BE2C (cell line): ENCODE measurements at regions not wholly inside any gene's neighbourhood (a gene's known extent, or its start where the extent isn't known, plus 50 kb on each side); places are given as distances from the start of the nearest gene placed in this dataset.

ENCODE experiments used
- DNase-seq: peaks from one replicate; pipeline ENCODE4 v3.0.0-alpha.2; 2020
- H3K27me3 ChIP-seq: fragments of 250-450 bp; sonication (Bioruptor Pico); 2 replicates; pipeline ENCODE4 v1.5.1; 2020; ENCODE audit warnings: mild to moderate bottlenecking
- H3K36me3 ChIP-seq: fragments of 250-450 bp; sonication (Bioruptor Pico); 2 replicates; pipeline ENCODE4 v1.5.1; 2020; ENCODE audit warnings: mild to moderate bottlenecking
- H3K4me1 ChIP-seq: fragments of 250-450 bp; sonication (Bioruptor Pico); 2 replicates; pipeline ENCODE4 v1.5.1; 2020
- H3K4me3 ChIP-seq: 2 replicates; pipeline ENCODE4 v1.5.1; 2011; ENCODE audit warnings: low read depth, low read length
- H3K9me3 ChIP-seq: fragments of 250-450 bp; sonication (Bioruptor Pico); 2 replicates; pipeline ENCODE4 v1.5.1; 2020
- CTCF ChIP-seq: IDR thresholded peaks from 2 replicates; pipeline ENCODE4 v1.5.1; 2012; ENCODE audit warnings: mild to moderate bottlenecking, low read depth, low read length

DNA sequence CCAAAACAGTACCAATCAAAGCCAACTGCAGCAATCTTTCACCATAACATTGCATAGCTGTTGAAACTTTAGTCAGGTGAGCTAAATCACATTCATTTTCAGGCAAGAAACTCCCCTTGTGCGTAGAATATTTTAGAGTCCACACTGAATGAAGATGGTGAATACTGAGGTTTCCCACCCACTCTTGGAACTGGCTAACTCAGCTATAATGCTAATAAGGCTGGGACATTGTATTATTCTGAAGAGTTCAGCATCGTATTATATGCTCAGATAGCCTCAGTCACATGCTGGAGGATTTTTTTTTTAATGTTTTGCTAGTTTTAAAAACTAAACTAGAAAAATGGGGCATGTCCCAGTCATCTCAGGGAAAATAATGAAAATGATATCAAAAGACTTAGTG, 352.3 kb upstream of the FMN2 start:
- Histone ChIP-seq H3K27me3 (no peaks in the 10 kb centered on the region), H3K36me3 (no peaks in the 10 kb centered on the region), H3K4me3 (no peak overlapping the region), H3K9me3 (no peaks in the 10 kb centered on the region), H3K4me1 (no peaks in the 10 kb centered on the region)
- no peak for DNase-seq
- no peak for TF ChIP-seq CTCF

DNA sequence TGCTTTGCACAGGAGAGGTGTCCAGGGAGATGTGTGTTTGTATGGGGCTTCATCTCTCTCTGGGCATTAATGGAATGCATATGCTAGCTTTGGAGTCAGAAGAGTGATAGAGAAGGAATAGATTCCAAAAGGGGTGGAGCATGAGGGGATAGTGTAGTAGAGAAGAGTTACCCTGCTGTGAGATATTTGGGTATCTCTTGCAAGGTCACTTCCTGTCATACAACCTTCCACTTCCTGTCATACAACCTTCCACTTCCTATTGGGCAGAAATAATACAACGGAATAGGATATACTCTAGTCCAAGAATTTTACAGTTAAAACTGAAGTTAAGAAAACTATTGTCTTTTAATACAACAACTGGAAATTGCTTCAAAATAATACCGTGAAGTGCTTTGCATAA, 351.8 kb upstream of the FMN2 start:
- DNase-seq = no peak
- Histone ChIP-seq H3K27me3 (no peaks in the 10 kb centered on the region), H3K9me3 (no peaks in the 10 kb centered on the region), H3K4me3 (no peak overlapping the region), H3K36me3 (no peaks in the 10 kb centered on the region), H3K4me1 (no peaks in the 10 kb centered on the region)
- no peak for TF ChIP-seq CTCF

- H3K9me3 ChIP-seq = no peaks in the 10 kb centered on the region
- TF ChIP-seq CTCF = no peak
- H3K27me3 ChIP-seq = no peaks in the 10 kb centered on the region
- no peaks in the 10 kb centered on the region for H3K4me1 ChIP-seq
- no peak overlapping the region for H3K4me3 ChIP-seq
- no peak for DNase-seq
- no peaks in the 10 kb centered on the region for H3K36me3 ChIP-seq
Measured at GRCh38 chr1:239742416-239743109, 349.1 kb upstream of the FMN2 start.

- Histone ChIP-seq H3K27me3 (no peaks in the 10 kb centered on the region), H3K4me3 (no peak overlapping the region), H3K9me3 (no peaks in the 10 kb centered on the region), H3K36me3 (no peaks in the 10 kb centered on the region), H3K4me1 (no peaks in the 10 kb centered on the region)
- no peak for TF ChIP-seq CTCF
- DNase-seq = no peak
Measured at GRCh38 chr1:239744851-239745250, 346.8 kb upstream of the FMN2 start.

DNA sequence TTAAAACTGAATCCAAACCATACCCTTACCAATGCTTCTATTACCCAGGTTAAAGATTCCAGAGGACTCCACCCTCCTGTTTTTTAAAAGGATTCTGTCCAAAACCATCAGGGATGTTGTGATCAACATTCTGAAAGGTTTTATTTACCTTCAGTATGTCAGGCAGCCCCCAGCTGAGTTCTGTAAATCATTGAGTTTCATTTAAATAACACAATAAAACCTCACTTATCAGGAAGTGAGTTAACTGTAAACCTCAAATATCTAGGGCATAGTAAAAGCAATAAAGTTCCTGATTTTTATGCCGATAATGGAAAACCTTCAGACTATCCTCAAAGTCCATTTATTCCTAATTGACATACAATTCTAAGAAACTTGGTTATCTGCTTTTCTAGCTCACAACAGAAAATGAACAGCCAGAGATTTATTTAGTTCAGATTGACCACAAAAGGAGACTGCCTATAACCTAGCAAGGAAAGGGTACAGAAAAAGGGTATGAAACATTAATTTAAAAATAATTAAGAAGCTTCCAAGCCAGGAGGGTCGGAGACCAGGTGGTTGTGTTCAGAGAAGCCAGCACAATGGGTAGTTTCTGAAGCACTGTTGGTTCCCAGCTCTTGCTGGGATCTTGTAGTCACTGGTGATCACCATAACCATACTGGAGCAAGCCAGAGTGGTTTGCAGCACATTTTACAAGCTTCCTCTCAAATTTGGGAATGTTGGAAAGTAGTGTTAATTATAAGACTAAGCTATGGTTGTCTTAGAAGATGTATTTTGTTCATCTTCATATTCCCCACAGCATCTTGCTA, 336.4 kb upstream of the FMN2 start:
- Histone ChIP-seq H3K9me3 (no peaks in the 10 kb centered on the region), H3K36me3 (no peaks in the 10 kb centered on the region), H3K27me3 (no peaks in the 10 kb centered on the region), H3K4me1 (no peaks in the 10 kb centered on the region; the same call in 1 of the 2 replicates), H3K4me3 (no peak overlapping the region)
- no peak for DNase-seq
- TF ChIP-seq CTCF = no peak

- Histone ChIP-seq H3K9me3 (no peaks in the 10 kb centered on the region), H3K36me3 (no peaks in the 10 kb centered on the region), H3K27me3 (no peaks in the 10 kb centered on the region), H3K4me1 (no peaks in the 10 kb centered on the region; the same call in 1 of the 2 replicates), H3K4me3 (no peak overlapping the region)
- DNase-seq = no peak
- TF ChIP-seq CTCF = no peak
Measured at GRCh38 chr1:239757716-239758115, 334.0 kb upstream of the FMN2 start.
